ENCODE measurements at regions not wholly inside any gene's neighbourhood (a gene's known extent, or its start where the extent isn't known, plus 50 kb on each side); places are given as distances from the start of the nearest gene placed in this dataset.

GRCh38 chr7:41795276-41795833 is 92.5 kb upstream of the INHBA start:
- no peak for DNase-seq (ENCODE audit: low read depth in 2 of 2)

DNA sequence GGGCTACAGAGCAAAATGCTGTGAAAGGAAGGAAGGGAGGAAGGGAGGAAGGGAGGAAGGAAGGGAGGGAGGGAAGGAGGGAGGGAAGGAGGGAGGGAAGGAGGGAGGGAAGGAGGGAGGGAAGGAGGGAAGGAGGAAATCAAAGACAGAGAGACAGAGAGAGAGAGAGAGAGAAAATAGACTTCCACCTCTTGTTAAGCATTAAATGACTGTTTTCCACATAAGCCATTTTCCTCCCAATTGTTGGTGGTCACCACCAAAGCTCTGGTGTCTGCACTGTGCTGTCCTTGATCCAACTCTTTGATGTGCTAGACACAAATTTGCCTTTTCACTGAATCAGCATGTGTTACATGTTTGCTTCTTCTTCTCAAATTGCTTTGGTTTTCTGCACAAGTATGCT is 90.7 kb upstream of the INHBA start:
- DNase-seq (ENCODE audit: low read depth in 2 of 2) = no peak

- no peak for DNase-seq (ENCODE audit: low read depth in 2 of 2)
These were observed 89.2 kb upstream of the INHBA start for GRCh38 chr7:41792120-41792519.

- DNase-seq (ENCODE audit: low read depth in 2 of 2) = no peak
These were observed 85.7 kb upstream of the INHBA start for GRCh38 chr7:41788556-41788955.

GRCh38 chr7:41787651-41788350 is 84.9 kb upstream of the INHBA start:
- no peak for DNase-seq (ENCODE audit: low read depth in 2 of 2)

GRCh38 chr7:41786944-41787343 is 84.1 kb upstream of the INHBA start:
- no peak for DNase-seq (ENCODE audit: low read depth in 2 of 2)

DNA sequence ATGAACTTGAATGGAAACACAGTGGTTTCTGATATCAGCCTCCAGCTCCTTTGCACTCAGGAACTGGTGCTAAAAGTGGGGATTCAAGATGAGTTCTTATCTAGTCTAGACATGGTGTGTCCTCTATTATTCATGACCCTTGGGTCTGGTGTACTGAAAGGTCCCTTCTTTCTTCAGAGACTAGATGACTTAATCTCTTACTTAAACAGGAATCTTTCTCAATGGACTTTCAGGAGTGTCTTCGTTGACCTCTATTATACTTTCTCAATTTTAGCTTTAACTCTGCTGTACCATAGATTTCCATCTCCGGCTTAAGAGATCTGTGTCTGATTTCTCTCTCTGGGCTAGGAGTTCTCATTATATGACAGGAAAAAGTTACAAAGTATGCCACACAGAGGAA is 83.5 kb upstream of the INHBA start:
- DNase-seq (ENCODE audit: low read depth in 2 of 2) = no peak

GRCh38 chr7:41785840-41786239 is 83.0 kb upstream of the INHBA start:
- DNase-seq (ENCODE audit: low read depth in 2 of 2) = no peak

GRCh38 chr7:41785265-41785664 is 82.4 kb upstream of the INHBA start:
- DNase-seq (ENCODE audit: low read depth in 2 of 2) = no peak

DNA sequence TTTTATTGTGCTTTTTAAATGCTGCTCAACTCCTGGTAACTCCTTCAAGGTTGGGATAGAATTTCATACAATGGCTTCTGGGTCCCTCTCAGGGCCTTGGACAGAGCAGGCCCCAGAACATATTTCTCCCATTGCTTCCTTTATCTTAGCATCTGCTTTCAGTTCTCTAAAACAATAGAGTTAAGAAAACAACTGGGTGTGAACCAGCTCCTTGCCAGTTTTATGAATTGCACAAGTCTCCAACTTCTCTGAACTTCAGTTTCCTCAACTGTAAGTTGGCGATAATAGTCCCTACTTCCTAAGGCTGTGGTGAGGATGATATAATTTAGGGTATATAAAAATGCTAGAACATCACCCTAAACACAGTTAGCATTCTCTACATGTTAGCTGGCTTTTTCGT is 77.0 kb upstream of the INHBA start:
- DNase-seq (ENCODE audit: low read depth in 2 of 2) = no peak

GRCh38 chr7:41777894-41778596 is 75.2 kb upstream of the INHBA start:
- no peak for DNase-seq (ENCODE audit: low read depth in 2 of 2)

DNA sequence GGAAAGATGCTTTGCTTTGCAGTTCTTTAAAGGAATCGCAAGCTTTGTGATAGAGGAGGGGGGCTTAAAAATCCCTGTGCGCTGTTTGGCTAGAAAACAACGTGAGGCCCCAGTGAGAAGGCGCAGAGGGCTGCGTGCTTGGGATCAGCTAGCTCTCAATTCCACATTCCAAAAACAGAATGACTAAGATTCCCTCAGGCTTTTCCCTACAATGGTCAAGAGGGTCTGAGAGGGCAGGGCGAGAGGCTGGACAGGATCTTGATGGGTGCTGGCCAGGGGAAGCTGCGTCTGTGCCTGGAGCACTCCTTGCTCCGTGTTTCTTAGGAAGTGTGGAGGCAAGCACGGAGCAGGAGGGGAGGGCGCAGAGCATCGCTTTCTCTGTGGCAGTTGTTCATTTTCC is 72.1 kb upstream of the INHBA start:
- no peak for DNase-seq (ENCODE audit: low read depth in 2 of 2)

GRCh38 chr7:41773756-41774155 is 70.9 kb upstream of the INHBA start:
- no peak for DNase-seq (ENCODE audit: low read depth in 2 of 2)

DNA sequence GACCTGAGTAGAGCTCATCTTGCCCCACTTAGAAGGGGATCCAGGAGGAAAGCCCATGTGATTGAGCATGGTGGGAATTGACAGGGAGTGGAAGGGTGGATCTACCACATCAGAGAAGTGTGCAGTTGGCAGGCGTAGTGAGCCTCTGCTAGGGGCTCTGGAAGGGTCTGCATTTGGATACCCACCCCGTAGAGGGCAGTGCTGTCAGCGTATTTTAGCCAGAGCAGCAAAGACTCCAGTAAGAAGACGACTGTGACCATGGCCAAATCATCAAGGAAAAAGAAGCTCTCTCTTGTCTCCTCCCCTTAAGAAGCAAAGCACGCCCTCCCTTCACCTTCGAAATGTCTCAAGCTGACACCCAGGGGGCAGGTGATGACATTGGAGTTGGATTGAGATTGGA is 68.8 kb upstream of the INHBA start:
- no peak for DNase-seq (ENCODE audit: low read depth in 2 of 2)

- no peak for DNase-seq (ENCODE audit: low read depth in 2 of 2)
These were observed 66.3 kb upstream of the INHBA start for GRCh38 chr7:41769162-41769561.

- DNase-seq (ENCODE audit: low read depth in 2 of 2) = no peak
These were observed 60.7 kb upstream of the INHBA start for GRCh38 chr7:41763626-41764025.

DNA sequence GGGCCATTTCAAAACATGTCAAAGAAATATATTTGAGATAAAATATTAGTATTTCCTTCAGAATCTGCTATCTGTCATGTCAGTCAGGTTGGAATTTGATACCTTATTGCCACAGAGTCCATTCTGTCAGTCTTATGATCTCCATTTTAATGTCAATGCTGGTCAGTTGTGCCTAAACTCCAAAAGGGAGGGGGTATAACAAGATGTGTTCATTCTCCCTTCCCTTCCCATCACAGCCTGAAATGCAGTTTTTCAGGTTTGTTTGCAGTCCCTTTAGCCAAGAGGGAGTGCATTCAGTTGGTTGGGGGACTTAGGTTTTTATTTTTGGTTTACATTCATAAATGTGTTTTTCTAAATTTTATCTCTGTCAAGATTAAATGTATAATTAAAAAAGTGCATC is 59.8 kb upstream of the INHBA start:
- DNase-seq (ENCODE audit: low read depth in 2 of 2) = no peak

DNA sequence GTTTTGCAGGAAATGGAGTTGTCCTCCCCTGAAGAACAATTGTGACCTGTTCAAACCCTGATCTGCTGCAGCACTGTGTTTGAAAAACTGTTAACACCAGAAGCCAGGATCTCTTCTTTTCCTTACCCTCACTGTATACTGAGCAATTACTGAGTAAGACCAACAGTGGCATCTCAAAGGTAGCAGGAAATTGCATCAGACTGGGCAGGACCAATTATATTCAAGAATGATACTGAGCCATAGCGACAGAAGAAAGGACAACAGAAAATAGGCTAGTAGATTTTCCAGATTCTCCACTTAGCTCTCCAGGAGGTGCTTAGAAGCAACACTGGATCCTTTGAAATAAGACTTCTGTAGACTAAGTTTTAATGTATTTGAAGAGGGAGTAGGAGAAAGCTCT is 57.4 kb upstream of the INHBA start:
- no peak for DNase-seq (ENCODE audit: low read depth in 2 of 2)

DNA sequence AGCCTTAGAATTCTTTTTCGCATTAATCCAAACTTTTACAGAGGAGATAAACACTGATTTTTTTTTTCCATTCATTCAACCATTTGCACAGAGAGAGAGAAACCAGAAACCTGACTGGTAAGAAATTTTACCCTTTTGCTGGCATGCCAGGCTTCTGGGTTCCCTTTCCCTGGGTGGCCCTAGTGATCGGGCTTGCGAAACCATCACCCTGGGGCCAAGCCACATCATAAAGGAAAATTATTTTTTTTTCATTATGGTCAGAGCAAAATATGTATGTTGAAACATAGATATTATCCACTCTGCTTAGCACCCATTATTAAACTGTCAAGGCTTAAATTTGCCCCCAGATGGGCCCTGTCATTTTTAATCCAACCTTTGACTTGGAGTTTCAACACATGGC is 55.4 kb upstream of the INHBA start:
- DNase-seq (ENCODE audit: low read depth in 2 of 2) = no peak

DNA sequence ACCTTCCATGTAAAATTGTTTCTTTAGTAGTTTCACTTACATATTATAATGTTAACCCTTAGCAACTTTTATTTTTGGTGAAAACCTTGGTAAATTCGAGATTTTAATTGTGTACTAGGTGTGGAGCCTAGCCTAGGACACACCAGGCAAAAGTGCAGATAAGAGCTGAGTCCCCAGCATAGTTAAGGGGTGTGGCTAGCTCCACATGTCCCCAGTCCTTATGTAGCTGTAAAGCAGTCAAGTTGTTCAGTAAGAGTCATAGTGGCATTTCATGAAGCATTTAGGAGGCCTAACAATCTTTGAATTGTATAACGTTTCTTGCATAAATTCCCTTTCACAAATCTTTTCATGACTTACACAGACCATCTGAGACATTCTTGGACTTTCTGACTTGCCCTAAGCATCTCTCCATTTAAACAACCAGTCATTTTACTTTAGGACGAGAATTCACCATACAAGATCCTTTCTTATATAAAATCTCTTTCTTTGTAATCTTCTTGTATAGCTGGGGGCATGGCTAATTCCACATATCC is 53.8 kb upstream of the INHBA start:
- no peak for DNase-seq (ENCODE audit: low read depth in 2 of 2)

- DNase-seq (ENCODE audit: low read depth in 2 of 2) = no peak
These were observed 52.2 kb upstream of the INHBA start for GRCh38 chr7:41755096-41755495.

- no peak for DNase-seq (ENCODE audit: low read depth in 2 of 2)
These were observed 51.2 kb upstream of the INHBA start for GRCh38 chr7:41754046-41754445.

Data from stimulated activated CD8-positive, alpha-beta memory T cell treated with anti-CD3 and anti-CD28 coated beads, Interleukin-7, amount 100 ng/mL, for 1 hour (primary cell).